HEK293T (cell line): ENCODE measurements at regions not wholly inside any gene's neighbourhood (a gene's known extent, or its start where the extent isn't known, plus 50 kb on each side); places are given as distances from the start of the nearest gene placed in this dataset.

ENCODE experiments used
- FOXK2 ChIP-seq: fragments of 450-650 bp; IDR thresholded peaks from 2 replicates; pipeline ENCODE4 v1.6.1; 2016; ENCODE audit warnings: mild to moderate bottlenecking
- FOXM1 ChIP-seq: fragments of 450-650 bp; IDR thresholded peaks from 2 replicates; pipeline ENCODE4 v1.6.1; 2017; ENCODE audit warnings: mild to moderate bottlenecking, borderline replicate concordance
- L3MBTL2 ChIP-seq: fragments of 450-650 bp; conservative IDR thresholded peaks from 2 replicates; pipeline ENCODE4 v1.6.1; 2016; ENCODE audit warnings: mild to moderate bottlenecking
- NFRKB ChIP-seq: fragments of 450-650 bp; IDR thresholded peaks from 2 replicates; pipeline ENCODE4 v1.6.1; 2016; ENCODE audit warnings: mild to moderate bottlenecking, moderate library complexity
- PKNOX1 ChIP-seq: fragments of 450-650 bp; IDR thresholded peaks from 2 replicates; pipeline ENCODE4 v1.6.1; 2016
- SUZ12 ChIP-seq: fragments of 450-650 bp; IDR thresholded peaks from 2 replicates; pipeline ENCODE4 v1.6.1; 2016; ENCODE audit warnings: mild to moderate bottlenecking
- TARDBP ChIP-seq: fragments of 450-650 bp; IDR thresholded peaks from 2 replicates; pipeline ENCODE4 v1.6.1; 2016
- ZNF384 ChIP-seq: fragments of 450-650 bp; IDR thresholded peaks from 2 replicates; pipeline ENCODE4 v1.6.1; 2016

- TF ChIP-seq L3MBTL2 (no peak), PKNOX1 (no peak), NFRKB (no peak), SUZ12 (no peak), FOXM1 (no peak), TARDBP (no peak), ZNF384 (no peak), FOXK2 (no peak)
Measured at GRCh38 chr4:127249066-127249766, 383.5 kb upstream of the INTU start.
